ENCODE measurements at regions not wholly inside any gene's neighbourhood (a gene's known extent, or its start where the extent isn't known, plus 50 kb on each side); places are given as distances from the start of the nearest gene placed in this dataset.

GRCh38 chr2:83943265-83943664 lies 515.8 kb downstream of the SUCLG1 start:
- Histone ChIP-seq H3K9me3 (no peaks in the 10 kb centered on the region), H3K4me1 (no peaks in the 10 kb centered on the region), H3K36me3 (no peaks in the 10 kb centered on the region), H3K27ac (no peak overlapping the region), H3K27me3 (no peaks in the 10 kb centered on the region), H3K9ac (ENCODE audit: low read depth in 2 of 2, low read length in 2 of 2) (no peak overlapping the region), H3K4me3 (no peak overlapping the region)
- intact Hi-C loops (cut with DNase I): no loop called here
- no peak for TF ChIP-seq CTCF (IDR thresholded peaks at IDR 0.05)
- DNase-seq: no peak

GRCh38 chr2:83941886-83942285 lies 517.2 kb downstream of the SUCLG1 start:
- no peak for TF ChIP-seq CTCF (IDR thresholded peaks at IDR 0.05)
- Histone ChIP-seq H3K36me3 (no peaks in the 10 kb centered on the region), H3K27ac (no peak overlapping the region), H3K27me3 (no peaks in the 10 kb centered on the region), H3K4me1 (no peaks in the 10 kb centered on the region), H3K9ac (ENCODE audit: low read depth in 2 of 2, low read length in 2 of 2) (no peak overlapping the region), H3K9me3 (no peaks in the 10 kb centered on the region), H3K4me3 (no peak overlapping the region)
- intact Hi-C loops (cut with DNase I): no loop called here
- DNase-seq: no peak

- no peaks in the 10 kb centered on the region for H3K9me3 ChIP-seq
- no peak for DNase-seq
Measured at GRCh38 chr2:83933749-83934148, 525.3 kb downstream of the SUCLG1 start.

GRCh38 chr2:83923531-83923930 lies 535.5 kb downstream of the SUCLG1 start:
- H3K4me1 ChIP-seq: no peaks in the 10 kb centered on the region
- H3K9ac ChIP-seq (ENCODE audit: low read depth in 2 of 2, low read length in 2 of 2): no peak overlapping the region
- no peak for DNase-seq
- intact Hi-C loops (cut with DNase I): no loop called here
- H3K36me3 ChIP-seq: no peaks in the 10 kb centered on the region
- H3K27me3 ChIP-seq: no peaks in the 10 kb centered on the region
- no peak overlapping the region for H3K4me3 ChIP-seq
- no peaks in the 10 kb centered on the region for H3K9me3 ChIP-seq
- no peak for TF ChIP-seq CTCF (IDR thresholded peaks at IDR 0.05)
- no peak overlapping the region for H3K27ac ChIP-seq

More at GRCh38 chr2:83933749-83934148, 525.3 kb downstream of the SUCLG1 start:
- intact Hi-C loops (cut with DNase I): no loop called here
- no peaks in the 10 kb centered on the region for H3K36me3 ChIP-seq
- H3K4me3 ChIP-seq: no peak overlapping the region
- no peaks in the 10 kb centered on the region for H3K27me3 ChIP-seq
- H3K9ac ChIP-seq (ENCODE audit: low read depth in 2 of 2, low read length in 2 of 2): no peak overlapping the region
- H3K27ac ChIP-seq: no peak overlapping the region
- H3K4me1 ChIP-seq: no peaks in the 10 kb centered on the region
- TF ChIP-seq CTCF (IDR thresholded peaks at IDR 0.05): no peak

GRCh38 chr2:83916559-83916958 lies 542.5 kb downstream of the SUCLG1 start:
- intact Hi-C loops (cut with DNase I): no loop called here

More at GRCh38 chr2:83916559-83916958, 542.5 kb downstream of the SUCLG1 start:
- DNase-seq: no peak
- Histone ChIP-seq H3K36me3 (no peaks in the 10 kb centered on the region), H3K9ac (ENCODE audit: low read depth in 2 of 2, low read length in 2 of 2) (no peak overlapping the region), H3K9me3 (no peaks in the 10 kb centered on the region), H3K27me3 (no peaks in the 10 kb centered on the region), H3K4me1 (no peaks in the 10 kb centered on the region), H3K27ac (no peak overlapping the region), H3K4me3 (no peak overlapping the region)
- TF ChIP-seq CTCF (IDR thresholded peaks at IDR 0.05): no peak
